Keratinocyte (primary cell): ENCODE measurements at regions not wholly inside any gene's neighbourhood (a gene's known extent, or its start where the extent isn't known, plus 50 kb on each side); places are given as distances from the start of the nearest gene placed in this dataset.

Source experiments
- EZH2 ChIP-seq: IDR thresholded peaks from one replicate; pipeline ENCODE4 v1.6.1; 2012; ENCODE audit warnings: inconsistent platforms, mild to moderate bottlenecking, low read length, moderate library complexity
- TF ChIP-seq, protein P1 (sequence below), 3 experiments: IDR thresholded peaks in 1 of 3; conservative IDR thresholded peaks in 1 of 3; optimal IDR thresholded peaks in 1 of 3; 2 replicates in 2 of 3; 3 replicates in 1 of 3; pipeline versions ENCODE3 to v1.5.1; 2011; ENCODE audit warnings: low read length in 3 of 3, mild to moderate bottlenecking in 3 of 3, moderate library complexity in 2 of 3, control low read depth in 1 of 3, inconsistent platforms in 1 of 3; ENCODE audit not compliant: insufficient read depth in 2 of 3; ENCODE audit errors: extremely low read depth in 1 of 3

DNA sequence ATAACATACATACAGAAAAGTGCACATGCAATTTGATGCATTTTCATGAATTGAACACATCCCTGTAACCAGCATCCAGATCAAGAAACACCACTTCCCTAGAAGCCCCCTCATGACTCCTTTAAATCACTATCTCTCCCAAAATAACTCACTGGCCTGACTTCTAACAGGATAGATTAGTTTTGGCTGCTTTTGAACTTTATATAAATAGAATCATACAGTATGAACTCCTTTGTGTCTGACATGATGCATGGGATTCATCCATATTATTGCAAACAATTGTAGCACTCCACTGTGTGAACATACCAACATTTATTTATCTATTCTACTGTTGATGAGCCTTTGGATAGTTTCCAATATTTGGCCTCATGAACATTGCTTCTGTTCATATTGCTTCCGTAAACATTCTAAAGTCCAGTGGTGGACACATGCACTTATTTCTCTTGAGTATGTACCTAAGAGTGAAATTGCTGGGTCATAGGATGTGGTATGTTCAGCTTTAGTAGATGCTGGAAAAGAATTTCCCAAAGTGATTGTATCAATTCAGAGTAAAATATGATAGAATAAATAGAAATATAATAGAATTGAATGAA, 148.7 kb upstream of the GDNF start:
- no peak for TF ChIP-seq EZH2
- TF ChIP-seq, protein P1, sequence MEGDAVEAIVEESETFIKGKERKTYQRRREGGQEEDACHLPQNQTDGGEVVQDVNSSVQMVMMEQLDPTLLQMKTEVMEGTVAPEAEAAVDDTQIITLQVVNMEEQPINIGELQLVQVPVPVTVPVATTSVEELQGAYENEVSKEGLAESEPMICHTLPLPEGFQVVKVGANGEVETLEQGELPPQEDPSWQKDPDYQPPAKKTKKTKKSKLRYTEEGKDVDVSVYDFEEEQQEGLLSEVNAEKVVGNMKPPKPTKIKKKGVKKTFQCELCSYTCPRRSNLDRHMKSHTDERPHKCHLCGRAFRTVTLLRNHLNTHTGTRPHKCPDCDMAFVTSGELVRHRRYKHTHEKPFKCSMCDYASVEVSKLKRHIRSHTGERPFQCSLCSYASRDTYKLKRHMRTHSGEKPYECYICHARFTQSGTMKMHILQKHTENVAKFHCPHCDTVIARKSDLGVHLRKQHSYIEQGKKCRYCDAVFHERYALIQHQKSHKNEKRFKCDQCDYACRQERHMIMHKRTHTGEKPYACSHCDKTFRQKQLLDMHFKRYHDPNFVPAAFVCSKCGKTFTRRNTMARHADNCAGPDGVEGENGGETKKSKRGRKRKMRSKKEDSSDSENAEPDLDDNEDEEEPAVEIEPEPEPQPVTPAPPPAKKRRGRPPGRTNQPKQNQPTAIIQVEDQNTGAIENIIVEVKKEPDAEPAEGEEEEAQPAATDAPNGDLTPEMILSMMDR (optimal IDR thresholded peaks at IDR 0.05 in 1 of 3, IDR thresholded peaks at IDR 0.05 in 1 of 3, conservative IDR thresholded peaks at IDR 0.05 in 1 of 3; ENCODE audit: extremely low read depth in 1 of 3, insufficient read depth in 2 of 3, low read length in 3 of 3), result no peak
